HUES64 (cell line): ENCODE measurements at regions not wholly inside any gene's neighbourhood (a gene's known extent, or its start where the extent isn't known, plus 50 kb on each side); places are given as distances from the start of the nearest gene placed in this dataset.

ENCODE experiments used
- H3K27ac ChIP-seq: 2 replicates; pipeline ENCODE4 v1.7.0; 2013; ENCODE audit warnings: low read depth, low read length, inconsistent platforms
- H3K27me3 ChIP-seq: 2 replicates; pipeline ENCODE4 v1.6.1; 2013; ENCODE audit warnings: mild to moderate bottlenecking, low read length; ENCODE audit not compliant: insufficient read depth
- H3K36me3 ChIP-seq: 2 replicates; pipeline ENCODE4 v1.6.1; 2013; ENCODE audit warnings: mild to moderate bottlenecking, low read length; ENCODE audit not compliant: insufficient read depth
- H3K4me1 ChIP-seq: 2 replicates; pipeline ENCODE4 v1.6.1; 2013; ENCODE audit warnings: mild to moderate bottlenecking, low read length, moderate library complexity; ENCODE audit not compliant: insufficient read depth
- H3K4me3 ChIP-seq: 2 replicates; pipeline ENCODE4 v1.5.1; 2013; ENCODE audit warnings: mild to moderate bottlenecking, low read length, moderate library complexity
- H3K9ac ChIP-seq: 2 replicates; pipeline ENCODE4 v1.6.1; 2013; ENCODE audit warnings: mild to moderate bottlenecking, low read depth, low read length
- H3K9me3 ChIP-seq: 2 replicates; pipeline ENCODE4 v1.6.1; 2013; ENCODE audit warnings: low read depth, low read length; ENCODE audit not compliant: insufficient read depth
- WGBS: fragments of 150-250, 120-280 bp; methylation state at CpG from one replicate; pipeline ENCODE4 v1.1.7; 2013; ENCODE audit warnings: missing lambda C conversion rate; 5-methylcytosine and 5-hydroxymethylcytosine counted together

DNA sequence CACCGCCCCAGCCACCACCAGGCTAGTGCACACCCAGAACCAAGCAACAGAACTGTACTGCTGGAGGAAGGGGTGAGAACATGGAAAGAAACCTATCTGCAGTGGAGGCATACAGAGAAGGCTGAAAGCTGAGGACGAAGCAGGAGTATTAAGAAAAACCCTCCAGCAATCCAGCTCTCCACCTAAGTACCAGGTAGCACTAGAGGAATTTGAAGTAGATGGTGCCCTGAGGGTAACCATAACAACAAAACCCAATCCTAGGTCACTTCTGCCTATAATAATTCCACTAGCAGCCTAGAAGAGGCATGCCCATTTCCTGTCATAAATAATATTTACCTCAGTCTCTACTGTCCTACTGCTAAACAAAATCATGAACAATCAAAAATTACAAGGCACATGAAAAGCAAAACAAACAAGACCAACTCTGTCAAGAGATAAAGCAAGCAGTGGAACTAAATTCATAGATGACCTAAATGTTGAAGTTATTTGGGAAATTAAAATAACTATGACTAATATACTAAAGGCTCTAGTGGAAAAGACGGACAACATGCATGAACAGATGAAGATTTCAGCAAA is 51.1 kb downstream of the HYCC1 start:
- no peak overlapping the region for H3K9ac ChIP-seq
- H3K4me1 ChIP-seq = no peaks in the 10 kb centered on the region
- H3K36me3 ChIP-seq = peaks cover 65% of the 10 kb centered on the region
- H3K27ac ChIP-seq = no peak overlapping the region
- H3K27me3 ChIP-seq = no peaks in the 10 kb centered on the region
- no peak overlapping the region for H3K4me3 ChIP-seq
- WGBS = 98% methylated on average over 2 of the region's 3 CpGs
- H3K9me3 ChIP-seq = no peaks in the 10 kb centered on the region

DNA sequence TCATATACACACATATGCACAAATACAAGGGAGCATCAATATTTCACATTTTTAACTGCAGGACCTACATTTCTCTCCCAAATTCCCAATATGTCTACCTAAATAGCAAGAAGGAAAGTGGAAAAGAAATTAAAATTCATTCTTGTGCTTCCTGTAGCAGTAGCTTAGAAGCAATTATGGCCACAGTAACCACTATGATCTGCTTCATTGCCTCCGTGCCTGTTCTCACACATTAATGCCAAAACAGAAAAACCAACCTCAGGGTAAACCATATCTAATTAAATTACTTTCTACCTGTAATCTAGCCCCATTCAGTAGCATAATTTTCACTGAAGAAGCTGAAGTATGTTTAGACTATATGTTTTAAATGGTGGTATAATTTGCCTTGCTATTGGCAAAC is 55.2 kb downstream of the HYCC1 start:
- no peaks in the 10 kb centered on the region for H3K27me3 ChIP-seq
- H3K9ac ChIP-seq = no peak overlapping the region
- H3K4me1 ChIP-seq = no peaks in the 10 kb centered on the region
- no peak overlapping the region for H3K4me3 ChIP-seq
- 93% methylated on average over 1 of the region's 1 CpG for WGBS
- H3K9me3 ChIP-seq = no peaks in the 10 kb centered on the region
- H3K36me3 ChIP-seq = peaks cover 56% of the 10 kb centered on the region
- H3K27ac ChIP-seq = no peak overlapping the region

DNA sequence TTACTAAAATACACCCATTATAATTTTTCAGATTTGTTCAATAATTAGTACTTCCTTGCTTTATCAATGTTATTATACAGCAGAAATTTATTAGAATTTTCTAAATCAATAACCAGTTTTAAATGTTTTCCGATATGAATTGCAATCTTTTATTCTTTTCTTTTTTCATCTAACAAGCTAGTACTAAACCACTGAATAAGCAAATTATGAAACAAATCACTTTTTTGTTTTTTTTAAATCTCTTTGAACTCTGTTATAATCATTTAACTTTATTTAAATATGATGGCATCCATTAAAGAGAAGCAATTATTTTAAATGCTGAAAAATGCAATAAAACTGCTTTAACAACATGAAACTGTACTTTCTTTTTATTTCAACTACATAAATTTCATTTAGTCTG is 59.7 kb downstream of the HYCC1 start:
- H3K9ac ChIP-seq = no peak overlapping the region
- no peak overlapping the region for H3K4me3 ChIP-seq
- peaks cover 20% of the 10 kb centered on the region for H3K36me3 ChIP-seq
- WGBS = 100% methylated on average over 1 of the region's 1 CpG
- no peak overlapping the region for H3K27ac ChIP-seq
- H3K27me3 ChIP-seq = no peaks in the 10 kb centered on the region
- peaks cover 40% of the 10 kb centered on the region for H3K4me1 ChIP-seq
- no peaks in the 10 kb centered on the region for H3K9me3 ChIP-seq

DNA sequence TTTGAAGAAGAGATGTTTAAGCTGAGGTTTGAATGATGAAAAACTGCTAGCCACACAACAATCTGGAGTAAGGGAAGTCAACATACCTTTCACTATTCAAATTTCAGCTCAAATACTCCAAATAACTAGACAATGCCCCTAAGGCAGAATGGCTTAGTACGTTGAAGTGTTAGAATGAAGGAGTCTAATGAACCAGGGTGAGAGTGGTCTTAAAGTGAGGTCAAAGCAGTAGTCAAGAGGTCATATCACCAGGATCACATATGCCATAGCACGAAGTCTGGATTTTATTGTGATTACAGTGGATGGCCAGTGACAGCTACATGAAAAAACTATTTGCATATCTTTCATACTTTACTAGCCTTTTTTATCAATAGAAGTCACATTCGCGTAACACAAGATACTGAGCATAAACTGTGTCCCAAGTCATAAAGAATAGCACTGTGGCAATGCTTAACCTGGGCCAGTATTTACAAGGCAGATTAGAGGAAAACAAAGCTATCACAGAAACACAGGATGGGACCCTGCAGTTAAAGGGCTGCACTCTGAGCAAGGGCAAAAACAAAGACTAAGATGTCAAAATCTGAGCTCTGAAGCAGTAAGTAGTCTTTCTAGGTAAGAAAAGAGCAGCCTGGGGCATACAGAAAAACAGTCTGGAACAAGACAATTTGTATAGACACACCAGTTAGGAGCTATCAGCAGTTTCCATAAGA is 61.5 kb downstream of the HYCC1 start:
- H3K27me3 ChIP-seq = no peaks in the 10 kb centered on the region
- 71% methylated on average over 4 of the region's 4 CpGs for WGBS

DNA sequence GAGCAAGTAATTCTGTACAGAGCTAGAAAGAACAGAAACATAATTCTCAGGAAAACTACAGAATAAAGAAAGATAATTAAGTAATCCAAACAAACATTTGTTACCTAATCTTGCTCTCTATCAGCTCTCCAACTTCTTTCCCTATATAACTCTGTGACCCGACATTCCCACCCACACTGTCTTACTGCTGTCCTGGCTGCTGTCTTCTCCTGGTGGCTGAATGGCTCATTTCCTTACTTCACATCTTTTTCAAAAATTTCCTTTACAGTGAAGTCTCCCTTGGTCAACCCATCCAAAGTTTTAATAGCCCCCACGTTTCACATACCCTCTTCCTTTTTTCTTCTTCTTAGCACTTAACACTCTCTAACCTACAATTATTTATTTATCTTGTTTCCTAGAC is 64.0 kb downstream of the HYCC1 start:
- Histone ChIP-seq H3K4me1 (peaks cover 47% of the 10 kb centered on the region), H3K36me3 (peaks cover 10% of the 10 kb centered on the region; the same call in 1 of the 2 replicates), H3K4me3 (no peak overlapping the region), H3K27ac (no peak overlapping the region), H3K9ac (no peak overlapping the region), H3K27me3 (no peaks in the 10 kb centered on the region), H3K9me3 (no peaks in the 10 kb centered on the region)
- WGBS = 42% methylated on average over 2 of the region's 2 CpGs

More for the DNA sequence above, 61.5 kb downstream of the HYCC1 start:
- Histone ChIP-seq H3K9ac (no peak overlapping the region), H3K36me3 (peaks cover 7% of the 10 kb centered on the region), H3K4me1 (peaks cover 47% of the 10 kb centered on the region), H3K9me3 (no peaks in the 10 kb centered on the region), H3K4me3 (no peak overlapping the region), H3K27ac (peak overlapping the region; percentile 5; the same call in 1 of the 2 replicates)

DNA sequence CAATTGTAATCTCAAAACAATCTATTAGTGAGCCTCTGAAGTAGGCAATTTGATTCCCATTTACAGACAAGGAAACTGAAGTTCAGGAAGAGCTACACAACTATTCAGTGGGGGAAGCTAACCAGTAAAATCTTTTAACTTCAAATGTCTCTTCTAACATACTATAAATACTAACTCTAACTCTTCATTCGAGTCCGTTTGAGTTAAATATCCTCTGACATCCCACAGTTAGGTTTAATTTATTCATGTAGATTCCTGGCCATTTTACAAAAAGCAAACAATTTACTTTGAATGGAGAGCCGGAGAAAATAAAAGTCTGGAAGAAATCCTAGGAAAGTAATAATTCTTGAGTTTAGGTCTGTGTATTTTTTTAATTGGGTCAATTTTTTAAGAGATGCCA is 64.7 kb downstream of the HYCC1 start:
- no peaks in the 10 kb centered on the region for H3K27me3 ChIP-seq
- 65% methylated on average over 3 of the region's 3 CpGs for WGBS
- H3K4me3 ChIP-seq = no peak overlapping the region
- H3K27ac ChIP-seq = no peak overlapping the region
- peaks cover 16% of the 10 kb centered on the region for H3K36me3 ChIP-seq
- peaks cover 47% of the 10 kb centered on the region for H3K4me1 ChIP-seq
- H3K9me3 ChIP-seq = no peaks in the 10 kb centered on the region
- no peak overlapping the region for H3K9ac ChIP-seq

DNA sequence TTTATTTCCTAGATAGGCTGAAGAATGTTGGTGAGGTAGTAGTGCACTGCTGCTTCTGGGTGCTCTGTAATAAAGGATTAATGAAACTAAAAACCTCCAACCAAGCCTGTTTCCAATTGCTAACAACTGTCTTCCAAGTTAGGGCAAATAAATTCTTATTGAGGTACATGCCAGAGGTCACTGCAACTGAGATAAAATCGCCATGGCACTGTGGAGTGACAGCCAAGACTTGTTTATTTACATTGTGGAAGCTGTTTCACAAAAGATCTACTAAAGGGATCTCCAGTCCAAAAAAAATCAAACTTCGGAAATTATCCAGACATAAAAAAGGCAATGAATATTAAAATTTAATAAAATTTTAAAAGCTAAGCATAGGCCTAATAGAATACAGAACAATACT is 65.2 kb downstream of the HYCC1 start:
- no peaks in the 10 kb centered on the region for H3K27me3 ChIP-seq

DNA sequence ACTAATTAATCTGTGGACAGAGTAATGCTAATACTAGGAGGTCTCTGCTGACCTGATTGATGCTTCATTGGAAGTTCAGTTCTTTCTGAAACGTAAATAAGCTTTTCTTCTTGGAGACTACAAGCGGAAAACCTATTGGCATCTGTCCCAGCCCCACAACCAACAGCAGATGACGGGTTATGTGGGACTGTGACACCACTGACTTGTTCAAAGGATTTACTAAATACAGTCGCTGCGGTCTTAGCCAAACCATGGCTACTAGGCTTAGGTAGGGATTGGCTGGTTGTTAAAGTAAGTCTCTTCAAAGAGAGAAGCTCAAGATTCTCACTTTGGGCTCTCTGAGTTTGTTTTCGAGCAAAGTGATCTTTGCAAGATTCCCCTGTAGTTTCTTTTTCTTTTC is 68.3 kb downstream of the HYCC1 start:
- H3K27me3 ChIP-seq = no peaks in the 10 kb centered on the region
- no peaks in the 10 kb centered on the region for H3K9me3 ChIP-seq
- H3K36me3 ChIP-seq = peaks cover 20% of the 10 kb centered on the region
- no peak overlapping the region for H3K27ac ChIP-seq
- peaks cover 42% of the 10 kb centered on the region for H3K4me1 ChIP-seq
- WGBS = 93% methylated on average over 6 of the region's 6 CpGs
- H3K4me3 ChIP-seq = no peak overlapping the region
- H3K9ac ChIP-seq = no peak overlapping the region

More for the DNA sequence above, 65.2 kb downstream of the HYCC1 start:
- H3K4me3 ChIP-seq = no peak overlapping the region
- 74% methylated on average over 2 of the region's 2 CpGs for WGBS
- peaks cover 16% of the 10 kb centered on the region for H3K36me3 ChIP-seq
- peaks cover 47% of the 10 kb centered on the region for H3K4me1 ChIP-seq
- H3K27ac ChIP-seq = no peak overlapping the region
- H3K9me3 ChIP-seq = no peaks in the 10 kb centered on the region
- no peak overlapping the region for H3K9ac ChIP-seq

DNA sequence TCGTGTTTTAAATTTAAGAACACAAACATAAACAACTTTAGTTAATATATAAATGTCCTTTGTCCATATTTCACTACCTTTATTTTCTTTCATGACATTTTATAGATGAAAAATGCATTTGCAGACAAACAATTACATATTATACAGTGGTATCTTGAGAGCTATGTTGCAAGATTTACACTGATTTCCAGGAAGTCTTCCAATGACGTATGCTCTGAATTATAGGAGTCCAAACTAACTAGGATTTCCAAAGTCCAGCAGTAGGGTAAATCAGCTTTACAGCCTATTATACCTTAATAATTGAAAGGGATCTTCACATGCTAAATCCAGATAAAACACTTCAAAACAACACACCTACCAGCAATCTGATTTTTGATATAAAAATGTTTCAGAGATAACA is 69.4 kb downstream of the HYCC1 start:
- H3K27me3 ChIP-seq = no peaks in the 10 kb centered on the region
- H3K4me1 ChIP-seq = peaks cover 31% of the 10 kb centered on the region
- H3K9ac ChIP-seq = no peak overlapping the region
- H3K4me3 ChIP-seq = no peak overlapping the region
- H3K9me3 ChIP-seq = no peaks in the 10 kb centered on the region
- H3K36me3 ChIP-seq = peaks cover 22% of the 10 kb centered on the region
- no peak overlapping the region for H3K27ac ChIP-seq
- 100% methylated on average over 1 of the region's 2 CpGs for whole genome bisulfite sequencing

DNA sequence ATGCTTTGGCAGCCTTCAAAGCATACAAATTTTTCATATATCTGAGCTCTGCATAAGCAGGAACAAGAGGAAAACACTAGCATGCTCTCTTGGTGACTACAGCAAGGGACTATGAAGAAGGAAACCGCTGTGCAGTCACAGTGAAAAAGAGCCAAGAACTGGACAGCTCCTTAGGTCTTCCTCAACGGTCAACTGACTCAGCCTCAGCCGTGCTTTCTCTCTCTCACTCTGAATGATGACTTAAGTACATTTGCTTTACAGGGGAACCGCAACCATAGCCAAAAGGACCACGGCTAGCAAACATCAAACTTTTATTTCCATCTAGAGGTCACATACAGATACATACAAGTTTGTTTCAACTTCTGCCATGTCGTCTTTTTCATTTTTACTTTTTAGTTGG is 69.9 kb downstream of the HYCC1 start:
- H3K36me3 ChIP-seq = peaks cover 22% of the 10 kb centered on the region
- H3K9ac ChIP-seq = no peak overlapping the region
- no peak overlapping the region for H3K27ac ChIP-seq
- H3K9me3 ChIP-seq = no peaks in the 10 kb centered on the region
- H3K4me3 ChIP-seq = no peak overlapping the region
- peaks cover 28% of the 10 kb centered on the region for H3K4me1 ChIP-seq
- H3K27me3 ChIP-seq = no peaks in the 10 kb centered on the region
- WGBS = 81% methylated on average over 5 of the region's 6 CpGs

DNA sequence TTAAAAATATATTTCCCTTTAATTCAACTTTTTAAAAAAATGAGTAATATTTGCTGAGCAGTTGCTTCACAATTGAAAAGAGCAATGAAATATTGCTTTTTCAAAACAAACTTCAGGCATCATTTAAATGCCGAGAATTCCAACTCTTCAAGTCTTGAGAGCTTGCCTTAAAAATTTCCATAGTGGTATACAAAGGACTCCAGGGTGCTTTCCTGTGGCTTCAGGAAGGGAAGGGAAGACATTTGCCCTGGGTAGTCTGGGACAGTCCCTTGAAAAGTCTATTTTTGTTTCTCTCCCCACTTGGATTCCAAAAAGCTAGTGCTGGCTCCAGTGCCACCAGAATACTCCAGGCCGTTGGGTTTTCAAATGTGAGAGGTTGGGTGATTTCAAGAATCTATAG is 71.7 kb downstream of the HYCC1 start:
- Histone ChIP-seq H3K9me3 (no peaks in the 10 kb centered on the region), H3K9ac (peak overlapping the region; percentile 36; the same call in 1 of the 2 replicates), H3K4me1 (peaks cover 32% of the 10 kb centered on the region), H3K27me3 (no peaks in the 10 kb centered on the region), H3K4me3 (no peak overlapping the region), H3K36me3 (peaks cover 22% of the 10 kb centered on the region), H3K27ac (peak overlapping the region; percentile 77)
- WGBS = 68% methylated on average over 2 of the region's 2 CpGs
